Activated CD8-positive, alpha-beta memory T cell treated with anti-CD3 and anti-CD28 coated beads, Interleukin-2, amount 50 U/mL, for 4 hours (primary cell): ENCODE measurements at regions not wholly inside any gene's neighbourhood (a gene's known extent, or its start where the extent isn't known, plus 50 kb on each side); places are given as distances from the start of the nearest gene placed in this dataset.

Experiments
- DNase-seq: peaks from one replicate; pipeline ENCODE4 v3.0.0-alpha.2; 2020

DNA sequence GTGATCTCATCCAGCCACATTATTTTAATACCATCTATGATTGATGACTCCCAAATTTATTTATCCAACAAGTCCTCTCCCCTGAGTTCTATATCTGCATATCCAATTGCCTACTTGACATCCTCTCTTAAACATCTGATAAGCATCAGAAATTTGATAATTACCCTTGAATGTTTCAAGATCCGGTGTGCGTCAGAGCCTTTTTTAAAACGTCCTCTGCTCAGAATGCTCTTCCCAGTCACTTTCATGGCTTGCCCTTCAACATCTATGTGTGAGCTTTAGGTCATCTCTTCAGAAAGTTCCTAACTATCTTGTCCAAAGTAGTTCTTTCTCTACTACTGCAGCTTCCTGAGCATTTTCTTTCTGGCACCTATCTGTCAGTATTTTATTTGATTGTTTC, 364.3 kb downstream of the PLPP3 start:
- DNase-seq: no peak

DNA sequence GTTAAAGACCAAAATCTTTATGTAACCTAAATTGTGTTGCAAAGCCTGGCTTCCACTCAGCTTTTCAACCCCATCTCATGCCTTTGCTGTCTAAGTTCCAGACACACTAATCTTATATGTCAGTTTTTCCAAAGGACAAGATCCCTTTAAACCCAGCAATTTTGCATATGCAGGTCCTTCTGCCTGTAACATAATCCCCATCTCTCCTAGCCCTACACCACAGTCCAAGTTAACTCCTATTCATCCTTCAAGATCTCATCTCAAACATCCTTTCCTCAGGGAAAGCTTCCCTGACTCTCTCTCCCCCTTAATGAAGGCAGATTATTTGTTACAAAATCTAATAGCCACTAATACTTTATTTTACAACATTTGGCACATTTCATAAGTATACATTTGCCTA, 366.3 kb downstream of the PLPP3 start:
- DNase-seq: no peak

GRCh38 chr1:56212143-56212542, 367.2 kb downstream of the PLPP3 start:
- DNase-seq: no peak

DNA sequence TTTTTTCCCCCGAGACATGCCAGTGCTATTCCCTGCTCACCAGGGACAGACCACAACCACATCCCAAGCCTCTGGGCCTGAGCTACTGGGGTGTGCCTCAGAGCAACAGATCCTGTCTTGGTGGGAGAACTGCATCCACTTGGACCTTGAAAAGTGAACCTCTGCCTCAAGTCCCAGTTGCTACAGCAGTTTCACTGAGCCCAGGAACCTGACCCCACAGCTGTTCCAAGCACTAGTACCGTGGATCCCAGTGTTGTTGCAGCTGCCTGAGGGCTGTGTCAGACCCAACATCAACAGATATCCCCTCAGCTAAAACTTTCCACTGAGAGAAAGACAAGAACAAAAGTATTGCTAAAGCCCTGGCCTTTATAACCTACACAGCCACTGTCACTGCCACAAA, 373.0 kb downstream of the PLPP3 start:
- no peak for DNase-seq

DNA sequence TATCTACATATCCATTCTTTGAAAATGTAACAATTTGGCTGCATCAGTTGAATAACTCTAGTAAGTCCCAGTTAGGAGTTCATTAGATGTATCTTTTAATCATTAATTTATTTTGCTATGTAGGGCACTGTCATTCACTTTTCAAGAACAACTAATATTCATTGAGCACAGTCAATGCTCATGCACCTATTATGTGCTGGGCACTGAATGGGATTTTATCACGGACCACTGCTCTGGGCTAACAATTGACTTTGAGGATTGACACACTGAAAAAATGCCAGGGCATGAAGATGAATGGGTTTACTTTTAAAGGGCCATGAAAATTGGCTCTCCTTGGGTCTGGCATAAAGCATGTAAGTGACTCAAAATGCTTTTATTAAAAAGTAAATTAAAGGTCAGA, 375.2 kb downstream of the PLPP3 start:
- DNase-seq: no peak

GRCh38 chr1:56202796-56203492, 376.4 kb downstream of the PLPP3 start:
- DNase-seq: no peak

DNA sequence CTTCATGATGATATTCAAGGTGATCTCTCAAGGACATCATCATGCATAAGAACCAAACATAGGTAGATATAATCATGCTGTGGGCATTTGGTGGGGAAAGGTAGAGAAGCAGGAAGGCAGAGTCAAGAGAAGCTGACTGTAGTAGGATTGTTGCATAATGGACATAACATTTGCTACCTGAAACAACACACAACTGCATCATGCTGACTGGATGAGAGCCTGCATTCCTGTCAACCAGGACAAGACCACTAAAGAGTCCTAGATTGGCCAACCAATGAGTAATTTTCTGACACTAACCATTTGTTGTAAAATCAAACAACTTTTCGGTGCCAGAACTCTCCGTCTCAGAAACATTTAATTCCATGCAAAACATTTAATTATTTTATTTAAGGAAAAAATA, 377.2 kb downstream of the PLPP3 start:
- no peak for DNase-seq

GRCh38 chr1:56200896-56201295, 378.5 kb downstream of the PLPP3 start:
- no peak for DNase-seq

DNA sequence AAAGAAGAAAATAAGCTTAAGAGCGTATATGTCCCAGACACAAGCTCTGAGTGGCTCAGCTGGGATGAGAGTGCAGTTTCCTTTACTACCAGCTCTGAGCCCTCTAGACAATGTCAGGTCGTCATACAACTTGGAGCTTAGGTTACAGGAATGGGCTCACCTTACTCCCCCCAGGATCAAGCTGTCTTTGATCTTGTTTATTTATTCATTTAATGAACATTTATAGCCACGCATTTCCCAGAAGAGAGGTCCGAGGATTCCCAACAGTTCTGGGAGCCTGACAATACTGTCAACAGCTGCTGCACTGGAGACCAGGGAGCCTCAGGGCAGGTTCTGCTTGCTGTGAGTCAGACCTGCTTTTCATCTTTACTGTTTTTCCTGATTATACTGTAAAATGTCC, 378.9 kb downstream of the PLPP3 start:
- DNase-seq: no peak

DNA sequence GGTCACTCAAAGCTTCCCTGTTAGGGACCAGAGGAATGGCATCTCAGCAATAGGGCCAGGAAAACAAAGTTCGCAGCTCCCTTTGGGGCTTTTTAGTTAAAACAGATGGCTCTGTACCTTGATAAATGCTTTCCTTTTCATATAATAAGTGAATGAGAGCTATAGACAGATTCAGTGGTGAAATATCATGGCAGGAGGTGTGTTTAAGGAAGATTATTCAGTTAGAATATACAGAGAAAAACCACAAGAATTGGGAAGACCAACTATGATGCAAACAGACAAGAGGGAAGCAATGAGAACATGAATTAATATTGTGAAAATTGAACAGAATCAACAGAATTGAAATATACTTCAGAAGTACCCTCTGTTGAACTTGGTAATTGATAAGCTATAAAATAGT, 379.4 kb downstream of the PLPP3 start:
- DNase-seq: no peak

DNA sequence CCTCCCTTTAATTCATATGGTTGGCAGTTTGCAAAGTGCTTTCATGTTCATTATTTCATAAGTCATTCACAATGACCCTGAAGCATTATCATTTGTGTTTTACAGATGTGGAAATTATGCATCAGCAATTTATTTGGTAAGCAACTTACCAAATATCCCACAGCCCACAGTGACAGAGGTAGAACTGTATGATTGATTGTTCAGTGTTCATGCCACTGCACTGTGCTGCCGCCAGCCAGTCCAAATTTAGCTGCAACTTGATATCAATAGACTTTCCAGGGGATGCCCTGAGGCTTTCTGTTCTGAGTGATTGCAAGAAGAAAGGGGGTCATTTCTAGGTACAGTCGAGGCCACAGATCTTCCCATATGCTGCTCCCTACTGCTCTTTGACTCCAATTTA, 380.3 kb downstream of the PLPP3 start:
- no peak for DNase-seq

DNA sequence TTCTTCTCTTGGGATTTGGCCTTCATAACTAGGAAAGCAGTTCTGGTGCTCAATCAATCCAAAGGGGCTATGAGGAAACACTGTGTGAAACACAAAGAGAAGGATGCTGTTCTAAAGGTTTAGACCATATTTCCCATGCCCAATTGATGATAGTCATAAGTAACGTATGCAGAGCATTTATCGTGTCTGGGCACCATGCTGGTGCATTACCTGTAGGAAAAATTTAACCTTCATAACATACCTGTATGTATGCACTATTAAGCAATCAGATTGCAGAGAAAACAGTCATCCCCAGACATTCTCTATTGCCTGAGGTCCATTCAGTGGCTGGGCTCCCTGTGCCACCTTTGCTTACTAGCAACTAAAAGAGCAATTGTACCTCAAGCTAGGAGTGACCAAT, 381.4 kb downstream of the PLPP3 start:
- no peak for DNase-seq

DNA sequence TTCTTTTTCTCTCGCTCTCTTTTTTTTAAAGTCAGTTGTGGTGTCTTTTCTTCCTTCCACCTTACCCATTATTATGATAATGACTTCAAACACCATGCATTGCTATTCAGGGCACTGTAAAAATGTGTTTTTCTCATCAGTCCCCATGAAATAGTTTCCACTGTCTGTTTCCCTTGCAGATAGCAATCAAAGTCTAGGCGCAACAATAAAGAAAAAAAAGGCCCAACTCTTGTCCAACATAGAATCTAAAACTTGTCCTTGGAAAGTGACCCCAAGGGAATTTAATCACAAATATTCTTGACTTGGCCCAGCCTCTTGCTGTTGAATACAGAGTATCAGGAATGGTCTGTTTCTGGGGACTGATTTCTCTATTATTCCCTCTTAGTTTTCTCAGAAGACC, 382.5 kb downstream of the PLPP3 start:
- no peak for DNase-seq

DNA sequence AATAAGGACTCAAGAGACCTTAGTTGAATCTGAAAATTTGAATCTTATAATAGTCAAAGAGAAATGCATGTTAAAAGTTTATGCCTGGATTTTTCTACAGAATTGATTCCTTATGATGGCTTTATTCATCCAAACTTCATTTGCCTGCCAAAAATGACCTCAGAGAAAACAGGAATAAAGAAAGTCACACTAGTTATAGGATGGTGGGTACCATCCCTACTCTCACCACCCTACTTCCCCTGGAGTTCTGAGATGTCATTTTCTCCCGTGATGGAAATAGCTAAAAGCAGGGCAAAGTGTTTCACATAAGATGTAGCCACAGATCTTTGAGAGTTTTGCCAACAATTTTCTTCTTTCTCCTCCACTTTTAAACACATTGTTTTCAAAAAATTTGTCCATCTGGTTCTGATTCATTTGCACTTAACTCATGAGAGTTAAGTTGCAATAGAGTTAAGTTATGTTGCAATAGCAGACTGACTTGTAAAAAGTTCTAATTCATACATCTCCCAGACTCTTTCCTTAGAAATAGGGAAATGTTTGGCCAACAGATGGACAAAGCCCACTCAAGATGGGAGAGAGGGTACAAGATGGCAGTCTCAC, 384.6 kb downstream of the PLPP3 start:
- DNase-seq: no peak

DNA sequence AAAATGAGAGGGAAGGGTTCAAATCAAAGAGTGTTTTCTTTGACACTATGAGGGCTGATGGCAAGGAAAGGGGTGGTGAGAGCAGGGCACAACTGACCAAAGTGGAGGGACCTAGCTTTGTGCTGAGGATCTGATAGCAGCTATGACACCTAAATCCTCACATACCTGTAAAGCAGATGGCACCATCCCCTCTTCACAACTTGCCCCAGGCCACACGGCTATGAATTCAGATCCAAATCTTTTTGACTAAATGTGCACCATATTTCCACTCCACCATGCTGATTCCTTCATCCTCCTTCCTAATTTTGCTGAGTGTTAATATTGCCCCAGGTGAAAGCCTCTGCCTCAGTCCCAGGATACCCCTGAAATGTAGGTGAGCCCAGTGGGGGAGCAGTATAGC, 385.7 kb downstream of the PLPP3 start:
- DNase-seq: no peak

- DNase-seq: no peak
These were observed 388.0 kb downstream of the PLPP3 start for GRCh38 chr1:56191369-56191768.

DNA sequence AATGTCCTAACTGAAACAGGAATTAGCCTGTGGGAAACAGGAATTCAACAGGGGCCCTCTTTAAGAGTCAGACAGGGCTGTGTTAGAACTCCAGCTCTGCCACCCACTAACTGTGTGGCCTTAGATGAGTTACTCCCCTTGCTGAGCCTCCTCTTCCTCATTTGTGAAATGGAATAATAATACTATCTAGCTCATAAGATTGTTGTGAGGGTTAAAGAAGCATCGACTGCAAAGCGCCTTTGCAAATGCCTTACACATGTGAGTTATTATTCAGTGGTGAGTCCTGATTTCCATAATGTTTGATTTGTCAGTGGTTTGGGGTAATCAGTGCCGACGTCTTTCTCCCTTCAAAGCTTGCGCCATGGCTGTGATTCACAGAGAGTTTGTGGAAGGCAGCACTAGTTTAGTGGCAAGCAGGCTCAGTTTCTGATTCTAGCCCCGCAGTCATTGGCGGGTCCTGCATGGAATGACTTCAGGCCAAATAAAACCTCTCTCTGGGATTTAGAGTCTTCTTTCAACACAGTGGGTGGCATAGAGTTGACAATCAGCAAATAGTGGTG, 388.5 kb downstream of the PLPP3 start:
- no peak for DNase-seq

DNA sequence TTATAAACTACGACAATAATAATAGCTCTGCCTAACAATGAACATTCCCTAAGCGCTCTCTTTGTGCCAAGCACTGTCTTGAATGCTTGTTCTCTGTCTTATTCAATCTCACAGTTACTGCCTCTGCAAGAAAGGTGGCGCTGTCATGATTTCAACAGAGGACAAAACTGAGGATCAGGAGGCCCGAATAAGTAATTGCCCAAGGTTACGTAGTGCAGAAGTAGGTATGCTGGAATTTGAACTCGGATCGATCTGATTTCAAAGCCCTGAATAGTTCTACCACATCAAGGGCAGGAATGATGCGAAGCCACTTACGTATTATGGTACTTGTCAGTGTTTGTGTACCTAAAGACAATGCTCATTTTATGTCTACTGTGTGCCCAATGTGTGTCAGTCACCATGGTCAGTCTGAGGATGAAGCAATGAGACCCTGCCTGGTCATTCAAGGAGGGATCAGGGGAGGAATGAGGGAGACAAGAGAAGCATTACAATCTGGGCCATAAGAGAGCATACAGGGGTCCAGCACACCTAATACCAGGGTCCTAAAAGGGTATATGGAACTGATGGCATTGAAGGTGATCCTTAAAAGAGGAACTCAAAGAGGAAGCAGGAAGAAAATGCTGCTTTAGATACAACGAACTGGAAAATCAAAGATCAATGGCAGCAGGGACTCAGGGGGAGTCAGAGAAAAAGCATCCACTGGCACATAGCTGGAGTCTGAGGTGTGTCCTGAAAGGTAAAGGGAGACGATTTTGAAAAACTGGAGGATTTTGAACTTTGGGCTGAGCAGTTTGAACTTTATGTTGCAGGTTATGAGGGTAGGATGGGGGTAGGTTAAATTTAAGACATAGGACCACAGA, 389.2 kb downstream of the PLPP3 start:
- no peak for DNase-seq

DNA sequence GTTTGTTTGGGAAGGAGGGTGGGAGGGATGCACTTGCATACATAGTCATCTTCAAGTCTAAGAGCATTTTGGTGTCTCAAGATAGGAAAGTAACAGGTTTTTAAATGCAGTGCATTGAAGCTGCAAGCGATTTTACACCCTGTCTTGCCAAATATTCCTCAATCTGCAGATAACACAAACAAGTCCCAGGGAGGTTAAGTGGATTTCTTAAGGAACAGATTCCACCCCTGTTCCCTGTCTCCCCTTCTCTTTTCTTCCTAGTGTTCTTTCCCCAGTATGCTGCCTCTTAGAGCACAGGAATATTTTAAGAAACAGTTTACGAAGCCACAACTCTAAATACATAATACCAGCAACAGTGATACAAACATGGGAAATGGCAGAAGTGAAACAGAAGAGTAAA, 389.9 kb downstream of the PLPP3 start:
- no peak for DNase-seq

- DNase-seq: no peak
These were observed 390.5 kb downstream of the PLPP3 start for GRCh38 chr1:56188855-56189254.

- DNase-seq: no peak
These were observed 391.1 kb downstream of the PLPP3 start for GRCh38 chr1:56188221-56188620.

- no peak for DNase-seq
These were observed 392.0 kb downstream of the PLPP3 start for GRCh38 chr1:56187405-56187804.

GRCh38 chr1:56185493-56185892, 393.9 kb downstream of the PLPP3 start:
- DNase-seq: no peak

DNA sequence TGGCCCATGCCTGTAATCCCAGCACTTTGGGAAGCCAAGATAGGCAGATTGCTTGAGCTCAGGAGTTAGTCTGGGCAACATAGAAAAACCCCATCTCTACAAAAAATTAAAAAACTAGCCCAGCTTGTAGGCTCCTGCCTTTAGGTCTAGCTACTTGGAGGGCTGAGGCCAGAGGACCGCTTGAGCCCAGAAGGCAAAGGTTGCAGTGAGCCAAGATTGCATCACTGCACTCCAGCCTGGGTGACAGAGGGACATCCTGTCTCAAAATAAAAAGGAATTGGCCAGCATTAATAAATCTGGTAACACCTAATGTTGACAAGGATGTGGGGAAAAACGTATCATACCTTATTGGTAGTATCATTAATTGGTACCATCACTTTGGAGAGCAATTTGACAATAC, 396.2 kb downstream of the PLPP3 start:
- no peak for DNase-seq
